ENCODE measurements at regions not wholly inside any gene's neighbourhood (a gene's known extent, or its start where the extent isn't known, plus 50 kb on each side); places are given as distances from the start of the nearest gene placed in this dataset.

DNA sequence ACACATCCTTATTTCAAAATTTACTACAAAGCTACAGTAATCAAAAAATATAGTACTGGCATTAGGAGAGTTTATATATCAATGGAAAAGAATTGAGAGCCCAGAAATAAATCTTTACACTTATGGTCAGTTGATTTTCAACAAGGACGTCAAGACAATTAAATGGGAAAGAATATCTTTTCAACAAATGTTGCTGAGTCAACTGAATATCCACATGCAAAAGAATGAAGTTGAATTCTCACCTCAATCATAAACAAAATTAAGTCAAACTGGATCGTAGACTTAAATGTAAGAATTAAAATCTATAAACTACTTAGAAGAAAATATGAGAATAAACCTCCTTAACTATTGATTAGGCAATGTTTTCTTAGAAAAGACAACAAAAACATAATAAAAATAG, 61.5 kb upstream of the PRR16 start:
- Histone ChIP-seq H2AFZ (ENCODE audit: control insufficient read depth, low read length) (no peak overlapping the region), H3K27me3 (ENCODE audit: control insufficient read depth, extremely low read depth, insufficient read depth, low read length) (no peaks in the 10 kb centered on the region), H3K9me3 (ENCODE audit: control insufficient read depth, low read depth, low read length) (peaks cover 4% of the 10 kb centered on the region), H3K36me3 (ENCODE audit: control insufficient read depth in 2 of 2, extremely low read depth in 1 of 2, insufficient read depth in 2 of 2, low read length in 2 of 2) (no peaks in the 10 kb centered on the region), H4K20me1 (ENCODE audit: control insufficient read depth, extremely low read depth, insufficient read depth, low read length) (no peaks in the 10 kb centered on the region), H3K79me2 (ENCODE audit: control insufficient read depth, insufficient read depth, low read length) (no peaks in the 10 kb centered on the region), H3K9ac (ENCODE audit: control insufficient read depth, extremely low read depth, insufficient read depth, low read length) (no peak overlapping the region), H3K4me3 (ENCODE audit: control insufficient read depth in 2 of 3, extremely low read depth in 1 of 3, insufficient read depth in 2 of 3, low read depth in 1 of 3, low read length in 3 of 3) (no peak overlapping the region), H3K27ac (ENCODE audit: control insufficient read depth, insufficient read depth, low read length) (no peak overlapping the region), H3K9me1 (ENCODE audit: control insufficient read depth, extremely low read depth, insufficient read depth, low read length) (no peaks in the 10 kb centered on the region), H3K4me1 (ENCODE audit: control insufficient read depth, extremely low read depth, insufficient read depth, low read length) (no peaks in the 10 kb centered on the region), H3K4me2 (ENCODE audit: control insufficient read depth, extremely low read depth, insufficient read depth, low read depth, low read length) (no peak overlapping the region)
- no peak for FAIRE-seq
- TF ChIP-seq EZH2 (IDR thresholded peaks at IDR 0.05; ENCODE audit: low read length): no peak
- TF ChIP-seq, protein P1, sequence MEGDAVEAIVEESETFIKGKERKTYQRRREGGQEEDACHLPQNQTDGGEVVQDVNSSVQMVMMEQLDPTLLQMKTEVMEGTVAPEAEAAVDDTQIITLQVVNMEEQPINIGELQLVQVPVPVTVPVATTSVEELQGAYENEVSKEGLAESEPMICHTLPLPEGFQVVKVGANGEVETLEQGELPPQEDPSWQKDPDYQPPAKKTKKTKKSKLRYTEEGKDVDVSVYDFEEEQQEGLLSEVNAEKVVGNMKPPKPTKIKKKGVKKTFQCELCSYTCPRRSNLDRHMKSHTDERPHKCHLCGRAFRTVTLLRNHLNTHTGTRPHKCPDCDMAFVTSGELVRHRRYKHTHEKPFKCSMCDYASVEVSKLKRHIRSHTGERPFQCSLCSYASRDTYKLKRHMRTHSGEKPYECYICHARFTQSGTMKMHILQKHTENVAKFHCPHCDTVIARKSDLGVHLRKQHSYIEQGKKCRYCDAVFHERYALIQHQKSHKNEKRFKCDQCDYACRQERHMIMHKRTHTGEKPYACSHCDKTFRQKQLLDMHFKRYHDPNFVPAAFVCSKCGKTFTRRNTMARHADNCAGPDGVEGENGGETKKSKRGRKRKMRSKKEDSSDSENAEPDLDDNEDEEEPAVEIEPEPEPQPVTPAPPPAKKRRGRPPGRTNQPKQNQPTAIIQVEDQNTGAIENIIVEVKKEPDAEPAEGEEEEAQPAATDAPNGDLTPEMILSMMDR (optimal IDR thresholded peaks at IDR 0.05 in 1 of 3, IDR thresholded peaks at IDR 0.05 in 1 of 3, conservative IDR thresholded peaks at IDR 0.05 in 1 of 3; ENCODE audit: extremely low read depth in 1 of 3, insufficient read depth in 2 of 3, low read length in 3 of 3): no peak
- DNase-seq (ENCODE audit: low read depth, low spot score): no peak
- dilution Hi-C loops (cut with MboI; ENCODE audit: extremely low pct_ligation_motif_present, low sequenced_read_pairs): no loop called here

DNA sequence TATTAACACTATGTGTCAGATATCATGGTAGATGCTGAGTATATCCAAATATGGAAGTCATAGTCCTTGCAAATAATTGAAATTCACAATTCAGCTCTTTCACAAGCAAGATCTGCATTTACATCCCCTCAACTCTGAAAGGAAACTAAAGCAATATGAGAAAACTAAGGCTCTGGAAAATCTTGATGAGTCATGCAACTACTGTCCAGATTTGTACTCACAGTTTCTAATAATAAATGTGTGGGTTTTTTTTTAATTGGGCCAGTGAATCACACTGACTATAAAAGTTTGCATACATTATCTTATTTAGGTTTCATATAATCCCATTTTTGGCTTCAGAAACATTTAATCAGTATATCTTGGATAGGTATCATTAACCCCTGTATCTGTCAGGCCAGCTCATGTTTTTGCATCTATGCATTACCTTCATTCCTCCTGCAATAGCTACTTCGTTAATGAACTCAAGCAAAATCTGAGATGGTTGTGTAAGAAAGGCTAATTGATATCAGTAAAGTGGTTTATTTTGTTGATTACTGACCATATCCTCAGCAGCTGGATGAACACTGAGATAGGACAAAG, 58.7 kb upstream of the PRR16 start:
- H3K9ac ChIP-seq (ENCODE audit: control insufficient read depth, extremely low read depth, insufficient read depth, low read length): no peak overlapping the region
- H3K4me2 ChIP-seq (ENCODE audit: control insufficient read depth, extremely low read depth, insufficient read depth, low read depth, low read length): no peak overlapping the region
- no peaks in the 10 kb centered on the region for H3K79me2 ChIP-seq (ENCODE audit: control insufficient read depth, insufficient read depth, low read length)
- H3K4me1 ChIP-seq (ENCODE audit: control insufficient read depth, extremely low read depth, insufficient read depth, low read length): no peaks in the 10 kb centered on the region
- no peaks in the 10 kb centered on the region for H3K9me1 ChIP-seq (ENCODE audit: control insufficient read depth, extremely low read depth, insufficient read depth, low read length)
- dilution Hi-C loops (cut with MboI; ENCODE audit: extremely low pct_ligation_motif_present, low sequenced_read_pairs): no loop called here
- no peak overlapping the region for H2AFZ ChIP-seq (ENCODE audit: control insufficient read depth, low read length)
- DNase-seq (ENCODE audit: low read depth, low spot score) (no peak), FAIRE-seq (no peak)
- TF ChIP-seq EZH2 (IDR thresholded peaks at IDR 0.05; ENCODE audit: low read length): no peak
- TF ChIP-seq, protein P1 (optimal IDR thresholded peaks at IDR 0.05 in 1 of 3, IDR thresholded peaks at IDR 0.05 in 1 of 3, conservative IDR thresholded peaks at IDR 0.05 in 1 of 3; ENCODE audit: extremely low read depth in 1 of 3, insufficient read depth in 2 of 3, low read length in 3 of 3): no peak
- no peaks in the 10 kb centered on the region for H3K36me3 ChIP-seq (ENCODE audit: control insufficient read depth in 2 of 2, extremely low read depth in 1 of 2, insufficient read depth in 2 of 2, low read length in 2 of 2)
- no peaks in the 10 kb centered on the region for H4K20me1 ChIP-seq (ENCODE audit: control insufficient read depth, extremely low read depth, insufficient read depth, low read length)
- no peak overlapping the region for H3K4me3 ChIP-seq (ENCODE audit: control insufficient read depth in 2 of 3, extremely low read depth in 1 of 3, insufficient read depth in 2 of 3, low read depth in 1 of 3, low read length in 3 of 3)
- no peak overlapping the region for H3K27ac ChIP-seq (ENCODE audit: control insufficient read depth, insufficient read depth, low read length)
- no peaks in the 10 kb centered on the region for H3K9me3 ChIP-seq (ENCODE audit: control insufficient read depth, low read depth, low read length)
- no peaks in the 10 kb centered on the region for H3K27me3 ChIP-seq (ENCODE audit: control insufficient read depth, extremely low read depth, insufficient read depth, low read length)
